H1 (cell line): ENCODE measurements at regions not wholly inside any gene's neighbourhood (a gene's known extent, or its start where the extent isn't known, plus 50 kb on each side); places are given as distances from the start of the nearest gene placed in this dataset.

Experiments used
- CTCF ChIA-PET: fragments of 300-600 bp; sonication (Branson Sonifier 250); formaldehyde crosslinking; loops from one replicate; lab custom pipeline; 2021; ENCODE audit not compliant: partially characterized antibody; lab: Charles Lee
- POLR2A ChIA-PET: fragments of 300-600 bp; sonication (Branson Sonifier 250); formaldehyde crosslinking; loops from one replicate; lab custom pipeline; 2021; ENCODE audit warnings: inconsistent platforms; ENCODE audit not compliant: partially characterized antibody; lab: Charles Lee
- DNase-seq, 2 experiments: peaks; one replicate each; pipeline versions ENCODE4 v3.0.0 to v3.0.0-alpha.2; 2010 to 2022; ENCODE audit warnings: low spot score in 2 of 2, low read depth in 1 of 2, mixed read lengths in 1 of 2
- FAIRE-seq: peaks from 2 replicates; lab custom pipeline; 2011; peaks lifted over from hg19 to GRCh38; lab: Jason Lieb, UNC
- H2AFZ ChIP-seq: 2 replicates; pipeline ENCODE4 v1.8.1; 2012; ENCODE audit warnings: low read length, inconsistent platforms
- H2AK5ac ChIP-seq: 2 replicates; pipeline ENCODE4 v1.6.1; 2013; ENCODE audit warnings: low read depth, low read length
- H2BK120ac ChIP-seq: replicated peaks from 2 replicates; pipeline ENCODE3; 2013; ENCODE audit warnings: low read depth, low read length, inconsistent platforms
- H2BK12ac ChIP-seq: 2 replicates; pipeline ENCODE4 v1.6.1; 2013; ENCODE audit warnings: low read depth, low read length
- H2BK15ac ChIP-seq: 2 replicates; pipeline ENCODE4 v1.6.1; 2013; ENCODE audit warnings: low read length
- H2BK20ac ChIP-seq: 2 replicates; pipeline ENCODE4 v1.6.1; 2013; ENCODE audit warnings: low read length
- H2BK5ac ChIP-seq: 2 replicates; pipeline ENCODE4 v1.6.1; 2013; ENCODE audit warnings: low read depth, low read length
- H3K14ac ChIP-seq: 2 replicates; pipeline ENCODE4 v1.6.1; 2013; ENCODE audit warnings: inconsistent platforms; ENCODE audit not compliant: insufficient read length
- H3K18ac ChIP-seq: 2 replicates; pipeline ENCODE4 v1.6.1; 2013; ENCODE audit warnings: low read length; ENCODE audit errors: extremely low read depth
- H3K23ac ChIP-seq: 2 replicates; pipeline ENCODE4 v1.6.1; 2013; ENCODE audit warnings: inconsistent platforms; ENCODE audit not compliant: insufficient read length
- H3K23me2 ChIP-seq: 2 replicates; pipeline ENCODE4 v1.6.1; 2013; ENCODE audit warnings: low read depth, low read length
- H3K27ac ChIP-seq: 2 replicates; pipeline ENCODE4 v1.6.1; 2011; ENCODE audit warnings: low read depth, low read length, inconsistent platforms
- H3K27me3 ChIP-seq, 4 experiments: replicated peaks in 1 of 4; 1 replicate in 1 of 4; 2 replicates in 3 of 4; pipeline versions ENCODE4 v1.6.1 to v1.8.1; 2011 to 2013; ENCODE audit warnings: low read length in 3 of 4, mild to moderate bottlenecking in 3 of 4, inconsistent platforms in 2 of 4, mixed read lengths in 2 of 4, moderate library complexity in 1 of 4; ENCODE audit not compliant: control insufficient read depth in 3 of 4, insufficient read depth in 3 of 4; ENCODE audit errors: extremely low read depth in 1 of 4
- H3K36me3 ChIP-seq, 4 experiments: 2 replicates each; pipeline versions ENCODE4 v1.6.1 to v1.8.1; 2011 to 2013; ENCODE audit warnings: mild to moderate bottlenecking in 4 of 4, low read length in 3 of 4, moderate library complexity in 2 of 4, control low read depth in 1 of 4, inconsistent platforms in 1 of 4; ENCODE audit not compliant: insufficient read depth in 4 of 4, control insufficient read depth in 2 of 4
- H3K4ac ChIP-seq: replicated peaks from 2 replicates; pipeline ENCODE3; 2013; ENCODE audit warnings: low read length, low read depth, mixed read lengths, inconsistent platforms; ENCODE audit not compliant: insufficient read length
- H3K4me1 ChIP-seq, 4 experiments: replicated peaks in 1 of 4; 1 replicate in 1 of 4; 2 replicates in 3 of 4; pipeline versions ENCODE4 v1.6.1 to v1.8.1; 2011 to 2013; ENCODE audit warnings: low read length in 3 of 4, inconsistent platforms in 2 of 4, mixed read lengths in 1 of 4; ENCODE audit not compliant: insufficient read depth in 4 of 4, control insufficient read depth in 3 of 4
- H3K4me2 ChIP-seq, 2 experiments: 2 replicates each; pipeline versions ENCODE4 v1.6.1 to v1.8.1; 2011 to 2013; ENCODE audit warnings: low read depth in 2 of 2, low read length in 2 of 2, control low read depth in 1 of 2, inconsistent platforms in 1 of 2, mild to moderate bottlenecking in 1 of 2; ENCODE audit not compliant: insufficient read depth in 1 of 2
- H3K4me3 ChIP-seq, 4 experiments: fragments of 200-600, 300-600 bp in 1 of 4; sonication (generic), shearing (Covaris generic), sonication (Bioruptor Twin) in 1 of 4; 2 replicates each; pipeline versions ENCODE4 v1.5.1 to v1.8.1; 2011 to 2016; ENCODE audit warnings: low read length in 4 of 4, low read depth in 3 of 4, control low read depth in 2 of 4, inconsistent platforms in 2 of 4, mild to moderate bottlenecking in 2 of 4, mixed read lengths in 1 of 4, moderate library complexity in 1 of 4; ENCODE audit not compliant: insufficient read depth in 2 of 4; ENCODE audit errors: extremely low read depth in 1 of 4
- H3K56ac ChIP-seq: replicated peaks from 2 replicates; pipeline ENCODE3; 2013; ENCODE audit warnings: low read depth, mild to moderate bottlenecking, mixed read lengths, low read length, inconsistent platforms; ENCODE audit not compliant: insufficient read length
- H3K79me1 ChIP-seq: 2 replicates; pipeline ENCODE4 v1.6.1; 2013; ENCODE audit warnings: low read depth, low read length, control low read depth
- H3K79me2 ChIP-seq, 2 experiments: 2 replicates each; pipeline versions ENCODE4 v1.6.1 to v1.8.1; 2012 to 2013; ENCODE audit warnings: low read length in 2 of 2, mild to moderate bottlenecking in 2 of 2, inconsistent platforms in 1 of 2; ENCODE audit not compliant: insufficient read depth in 2 of 2, control insufficient read depth in 1 of 2
- H3K9ac ChIP-seq, 4 experiments: replicated peaks in 1 of 4; 1 replicate in 1 of 4; 2 replicates in 3 of 4; pipeline versions ENCODE4 v1.6.1 to v1.8.1; 2011 to 2013; ENCODE audit warnings: low read depth in 3 of 4, low read length in 3 of 4, control low read depth in 2 of 4, mild to moderate bottlenecking in 2 of 4, moderate library complexity in 2 of 4, inconsistent platforms in 1 of 4; ENCODE audit errors: extremely low read depth in 1 of 4
- H3K9me3 ChIP-seq, 2 experiments: 2 replicates each; pipeline versions ENCODE4 v1.6.1 to v1.8.1; 2012 to 2013; ENCODE audit warnings: mild to moderate bottlenecking in 2 of 2, moderate library complexity in 2 of 2, control low read depth in 1 of 2, inconsistent platforms in 1 of 2, low read depth in 1 of 2, low read length in 1 of 2, mixed read lengths in 1 of 2; ENCODE audit not compliant: insufficient read depth in 2 of 2
- H4K20me1 ChIP-seq, 2 experiments: replicated peaks in 1 of 2; 2 replicates each; pipeline versions ENCODE3 to v1.8.1; 2011 to 2013; ENCODE audit warnings: inconsistent platforms in 2 of 2, low read length in 2 of 2, mild to moderate bottlenecking in 1 of 2; ENCODE audit not compliant: insufficient read depth in 2 of 2, control insufficient read depth in 1 of 2
- H4K5ac ChIP-seq: 2 replicates; pipeline ENCODE4 v1.6.1; 2013; ENCODE audit warnings: low read length, low read depth, mixed read lengths, inconsistent platforms; ENCODE audit not compliant: insufficient read length
- H4K8ac ChIP-seq: 2 replicates; pipeline ENCODE4 v1.8.0; 2013; ENCODE audit warnings: mild to moderate bottlenecking, moderate library complexity, low read length, inconsistent platforms; ENCODE audit not compliant: insufficient read depth; ENCODE audit errors: extremely low read depth
- H4K91ac ChIP-seq: replicated peaks from 2 replicates; pipeline ENCODE3; 2013; ENCODE audit warnings: low read length, mixed read lengths, inconsistent platforms; ENCODE audit not compliant: insufficient read length
- CREB1 ChIP-seq: IDR thresholded peaks from 2 replicates; pipeline ENCODE4 v1.6.1; 2012; ENCODE audit warnings: inconsistent platforms
- GABPA ChIP-seq: IDR thresholded peaks from 2 replicates; pipeline ENCODE4 v1.6.1; 2011; ENCODE audit warnings: mild to moderate bottlenecking, low read length, moderate library complexity, borderline replicate concordance; ENCODE audit not compliant: insufficient read depth
- JUND ChIP-seq: IDR thresholded peaks from 2 replicates; pipeline ENCODE4 v1.6.1; 2011; ENCODE audit warnings: mild to moderate bottlenecking, improper control_type of control experiment, low read length
- MAX ChIP-seq: IDR thresholded peaks from 2 replicates; pipeline ENCODE4 v1.6.1; 2012; ENCODE audit warnings: inconsistent platforms
- POLR2A ChIP-seq, 2 experiments: IDR thresholded peaks; 1 replicate in 1 of 2; 2 replicates in 1 of 2; pipeline ENCODE4 v1.6.1; 2011; ENCODE audit warnings: low read depth in 2 of 2, low read length in 2 of 2, mild to moderate bottlenecking in 2 of 2; ENCODE audit errors: control extremely low read depth in 1 of 2
- SP1 ChIP-seq: IDR thresholded peaks from 2 replicates; pipeline ENCODE4 v1.6.1; 2011; ENCODE audit warnings: low read depth, low read length
- WGBS, 2 experiments: shearing (Covaris generic) in 1 of 2; methylation state at CpG; one replicate each; pipeline versions ENCODE4 v1.1.6 to v1.1.7; 2013 to 2015; ENCODE audit warnings: low lambda C conversion rate in 2 of 2, mixed read lengths in 2 of 2, inconsistent platforms in 1 of 2, low coverage in 1 of 2, missing lambda C conversion rate in 1 of 2; ENCODE audit not compliant: insufficient replicate concordance in 2 of 2, insufficient coverage in 1 of 2, insufficient read length in 1 of 2; ENCODE audit errors: extremely low coverage in 1 of 2, missing lambda C conversion rate in 1 of 2; 5-methylcytosine and 5-hydroxymethylcytosine counted together

- no peak overlapping the region for H3K4me3 ChIP-seq
- H4K91ac ChIP-seq: no peak overlapping the region
- H2BK15ac ChIP-seq: no peak overlapping the region
- H2BK20ac ChIP-seq: no peak overlapping the region
- no peaks in the 10 kb centered on the region for H3K36me3 ChIP-seq
- H2BK12ac ChIP-seq: no peak overlapping the region
- no peak overlapping the region for H3K14ac ChIP-seq
- no peak overlapping the region for H3K27ac ChIP-seq
- H3K23me2 ChIP-seq: no peaks in the 10 kb centered on the region
- no peak overlapping the region for H2AFZ ChIP-seq
- no peak overlapping the region for H3K18ac ChIP-seq
- 0 out of 4 replicates have a peak, but pooled peaks cover 0 to 3% of the 10 kb centered on the region in 2 experiments for H3K9me3 ChIP-seq
- TF ChIP-seq MAX: no peak
- TF ChIP-seq JUND: no peak
- TF ChIP-seq GABPA: no peak
- no peak for TF ChIP-seq POLR2A (IDR thresholded peaks at IDR 0.05; ENCODE audit: control extremely low read depth in 1 of 2, low read depth in 2 of 2, low read length in 2 of 2)
- no peak for TF ChIP-seq SP1
- no peak for TF ChIP-seq CREB1
- H3K56ac ChIP-seq: no peak overlapping the region
- H3K27me3 ChIP-seq: no peaks in the 10 kb centered on the region
- H3K4me2 ChIP-seq: no peak overlapping the region
- no peak for FAIRE-seq
- no peak overlapping the region for H3K9ac ChIP-seq
- H2AK5ac ChIP-seq: no peak overlapping the region
- no peak for DNase-seq
- no peaks in the 10 kb centered on the region for H3K79me1 ChIP-seq
- WGBS, 2 experiments: 80% methylated on average over 2 of the region's 2 CpGs; no CpG with 5 or more reads in 1 of the 2 experiments
- no peak overlapping the region for H2BK120ac ChIP-seq
- H3K23ac ChIP-seq: no peak overlapping the region
- H3K4me1 ChIP-seq: no peaks in the 10 kb centered on the region
- ChIA-PET CTCF (interaction anchor here (2.1 kb wide), 1 partner anchor 11 kb away, joined by 4 read pairs; no protein-coding TSS in a partner anchor), POLR2A (no interaction called here)
- H4K5ac ChIP-seq: no peak overlapping the region
- no peak overlapping the region for H4K8ac ChIP-seq
- no peak overlapping the region for H2BK5ac ChIP-seq
- H3K4ac ChIP-seq: no peak overlapping the region
- H4K20me1 ChIP-seq: no peaks in the 10 kb centered on the region
- H3K79me2 ChIP-seq: no peaks in the 10 kb centered on the region
These were observed 530.8 kb upstream of the BCHE start for GRCh38 chr3:166367947-166368533.
